ENCODE measurements at regions not wholly inside any gene's neighbourhood (a gene's known extent, or its start where the extent isn't known, plus 50 kb on each side); places are given as distances from the start of the nearest gene placed in this dataset.
A peak's percentile ranks its signal among the peaks of the same experiment; 100 is the strongest.

- no peak for DNase-seq
Measured at GRCh38 chr12:24759155-24759554, 189.7 kb downstream of the BCAT1 start.

- DNase-seq: no peak
Measured at GRCh38 chr12:24756479-24757024, 192.3 kb downstream of the BCAT1 start.

GRCh38 chr12:24754690-24755638 lies 193.9 kb downstream of the BCAT1 start:
- DNase-seq: no peak

GRCh38 chr12:24752763-24753462 lies 196.0 kb downstream of the BCAT1 start:
- DNase-seq: no peak

- no peak for DNase-seq
Measured at GRCh38 chr12:24751181-24751580, 197.7 kb downstream of the BCAT1 start.

- no peak for DNase-seq
Measured at GRCh38 chr12:24750263-24750662, 198.6 kb downstream of the BCAT1 start.

- DNase-seq: no peak
Measured at GRCh38 chr12:24749171-24749570, 199.7 kb downstream of the BCAT1 start.

- no peak for DNase-seq
Measured at GRCh38 chr12:24748326-24748725, 200.6 kb downstream of the BCAT1 start.

- no peak for DNase-seq
Measured at GRCh38 chr12:24746864-24747263, 202.0 kb downstream of the BCAT1 start.

GRCh38 chr12:24746006-24746671 lies 202.8 kb downstream of the BCAT1 start:
- DNase-seq: no peak

GRCh38 chr12:24743941-24744793 lies 204.7 kb downstream of the BCAT1 start:
- no peak for DNase-seq

GRCh38 chr12:24742378-24742777 lies 206.5 kb downstream of the BCAT1 start:
- peak in 25 of 51 donors; percentile 1 to 56 (median 14) for DNase-seq

- DNase-seq: no peak
Measured at GRCh38 chr12:24741216-24741615, 207.7 kb downstream of the BCAT1 start.

GRCh38 chr12:24739106-24739779 lies 209.7 kb downstream of the BCAT1 start:
- no peak for DNase-seq

- DNase-seq: no peak
Measured at GRCh38 chr12:24738441-24738840, 210.5 kb downstream of the BCAT1 start.

GRCh38 chr12:24731596-24731995 lies 217.3 kb downstream of the BCAT1 start:
- DNase-seq: no peak

GRCh38 chr12:24730489-24730896 lies 218.4 kb downstream of the BCAT1 start:
- DNase-seq: no peak

GRCh38 chr12:24728826-24729225 lies 220.1 kb downstream of the BCAT1 start:
- DNase-seq: no peak

- no peak for DNase-seq
Measured at GRCh38 chr12:24728366-24728765, 220.5 kb downstream of the BCAT1 start.

- no peak for DNase-seq
Measured at GRCh38 chr12:24725616-24726015, 223.3 kb downstream of the BCAT1 start.
